ENCODE measurements at regions not wholly inside any gene's neighbourhood (a gene's known extent, or its start where the extent isn't known, plus 50 kb on each side); places are given as distances from the start of the nearest gene placed in this dataset.

- Mint-ChIP-seq H3K4me1 (ENCODE audit: low read depth) (no peaks in the 10 kb centered on the region), H3K36me3 (ENCODE audit: low read depth) (no peaks in the 10 kb centered on the region), H3K27me3 (ENCODE audit: low read depth) (peaks cover 3% of the 10 kb centered on the region), H3K4me3 (no peak overlapping the region), H3K9me3 (no peaks in the 10 kb centered on the region), H3K27ac (no peak overlapping the region)
These were observed 147.2 kb downstream of the ASB1 start for GRCh38 chr2:238573916-238574315.

- H3K27me3 Mint-ChIP-seq (ENCODE audit: low read depth): peaks cover 3% of the 10 kb centered on the region
- no peak overlapping the region for H3K27ac Mint-ChIP-seq
- H3K9me3 Mint-ChIP-seq: no peaks in the 10 kb centered on the region
- no peaks in the 10 kb centered on the region for H3K36me3 Mint-ChIP-seq (ENCODE audit: low read depth)
- H3K4me1 Mint-ChIP-seq (ENCODE audit: low read depth): no peaks in the 10 kb centered on the region
- no peak overlapping the region for H3K4me3 Mint-ChIP-seq
These were observed 148.0 kb downstream of the ASB1 start for GRCh38 chr2:238574490-238575271.

- Mint-ChIP-seq H3K27me3 (ENCODE audit: low read depth) (peaks cover 3% of the 10 kb centered on the region), H3K4me1 (ENCODE audit: low read depth) (no peaks in the 10 kb centered on the region), H3K36me3 (ENCODE audit: low read depth) (no peaks in the 10 kb centered on the region), H3K4me3 (no peak overlapping the region), H3K9me3 (no peaks in the 10 kb centered on the region), H3K27ac (no peak overlapping the region)
These were observed 149.9 kb downstream of the ASB1 start for GRCh38 chr2:238576674-238577073.

- H3K36me3 Mint-ChIP-seq (ENCODE audit: low read depth): no peaks in the 10 kb centered on the region
- H3K4me3 Mint-ChIP-seq: no peak overlapping the region
- peaks cover 3% of the 10 kb centered on the region for H3K27me3 Mint-ChIP-seq (ENCODE audit: low read depth)
- H3K27ac Mint-ChIP-seq: no peak overlapping the region
- no peaks in the 10 kb centered on the region for H3K9me3 Mint-ChIP-seq
- H3K4me1 Mint-ChIP-seq (ENCODE audit: low read depth): no peaks in the 10 kb centered on the region
These were observed 151.5 kb downstream of the ASB1 start for GRCh38 chr2:238578256-238578655.

- Mint-ChIP-seq H3K4me3 (no peak overlapping the region), H3K9me3 (no peaks in the 10 kb centered on the region), H3K36me3 (ENCODE audit: low read depth) (no peaks in the 10 kb centered on the region), H3K4me1 (ENCODE audit: low read depth) (no peaks in the 10 kb centered on the region), H3K27me3 (ENCODE audit: low read depth) (peaks cover 3% of the 10 kb centered on the region), H3K27ac (no peak overlapping the region)
These were observed 153.8 kb downstream of the ASB1 start for GRCh38 chr2:238580486-238580885.

- H3K27ac Mint-ChIP-seq: no peak overlapping the region
- no peaks in the 10 kb centered on the region for H3K27me3 Mint-ChIP-seq (ENCODE audit: low read depth)
- no peaks in the 10 kb centered on the region for H3K9me3 Mint-ChIP-seq
- H3K4me1 Mint-ChIP-seq (ENCODE audit: low read depth): no peaks in the 10 kb centered on the region
- H3K4me3 Mint-ChIP-seq: no peak overlapping the region
- H3K36me3 Mint-ChIP-seq (ENCODE audit: low read depth): no peaks in the 10 kb centered on the region
These were observed 154.4 kb downstream of the ASB1 start for GRCh38 chr2:238581126-238581525.

- Mint-ChIP-seq H3K4me3 (no peak overlapping the region), H3K27ac (no peak overlapping the region), H3K4me1 (ENCODE audit: low read depth) (no peaks in the 10 kb centered on the region), H3K9me3 (no peaks in the 10 kb centered on the region), H3K27me3 (ENCODE audit: low read depth) (no peaks in the 10 kb centered on the region), H3K36me3 (ENCODE audit: low read depth) (no peaks in the 10 kb centered on the region)
These were observed 155.4 kb downstream of the ASB1 start for GRCh38 chr2:238582159-238582558.

GRCh38 chr2:238584617-238585016 lies 157.9 kb downstream of the ASB1 start:
- Mint-ChIP-seq H3K27me3 (ENCODE audit: low read depth) (no peaks in the 10 kb centered on the region), H3K36me3 (ENCODE audit: low read depth) (no peaks in the 10 kb centered on the region), H3K4me1 (ENCODE audit: low read depth) (no peaks in the 10 kb centered on the region), H3K27ac (no peak overlapping the region), H3K9me3 (no peaks in the 10 kb centered on the region), H3K4me3 (no peak overlapping the region)

- no peak overlapping the region for H3K27ac Mint-ChIP-seq
- H3K4me3 Mint-ChIP-seq: no peak overlapping the region
- H3K36me3 Mint-ChIP-seq (ENCODE audit: low read depth): no peaks in the 10 kb centered on the region
- no peaks in the 10 kb centered on the region for H3K27me3 Mint-ChIP-seq (ENCODE audit: low read depth)
- no peaks in the 10 kb centered on the region for H3K9me3 Mint-ChIP-seq
- no peaks in the 10 kb centered on the region for H3K4me1 Mint-ChIP-seq (ENCODE audit: low read depth)
These were observed 159.4 kb downstream of the ASB1 start for GRCh38 chr2:238585836-238586821.

GRCh38 chr2:238586931-238587775 lies 160.4 kb downstream of the ASB1 start:
- Mint-ChIP-seq H3K27ac (no peak overlapping the region), H3K4me1 (ENCODE audit: low read depth) (no peaks in the 10 kb centered on the region), H3K4me3 (no peak overlapping the region), H3K9me3 (no peaks in the 10 kb centered on the region), H3K36me3 (ENCODE audit: low read depth) (no peaks in the 10 kb centered on the region), H3K27me3 (ENCODE audit: low read depth) (no peaks in the 10 kb centered on the region)

- Mint-ChIP-seq H3K27ac (no peak overlapping the region), H3K4me1 (ENCODE audit: low read depth) (no peaks in the 10 kb centered on the region), H3K36me3 (ENCODE audit: low read depth) (no peaks in the 10 kb centered on the region), H3K9me3 (no peaks in the 10 kb centered on the region), H3K4me3 (no peak overlapping the region), H3K27me3 (ENCODE audit: low read depth) (no peaks in the 10 kb centered on the region)
These were observed 161.3 kb downstream of the ASB1 start for GRCh38 chr2:238587776-238588660.

- Mint-ChIP-seq H3K9me3 (no peaks in the 10 kb centered on the region), H3K27ac (no peak overlapping the region), H3K27me3 (ENCODE audit: low read depth) (no peaks in the 10 kb centered on the region), H3K36me3 (ENCODE audit: low read depth) (no peaks in the 10 kb centered on the region), H3K4me3 (no peak overlapping the region), H3K4me1 (ENCODE audit: low read depth) (no peaks in the 10 kb centered on the region)
These were observed 163.1 kb downstream of the ASB1 start for GRCh38 chr2:238589591-238590460.

GRCh38 chr2:238591732-238592131 lies 165.0 kb downstream of the ASB1 start:
- H3K4me3 Mint-ChIP-seq: no peak overlapping the region
- H3K36me3 Mint-ChIP-seq (ENCODE audit: low read depth): no peaks in the 10 kb centered on the region
- no peak overlapping the region for H3K27ac Mint-ChIP-seq
- H3K9me3 Mint-ChIP-seq: no peaks in the 10 kb centered on the region
- H3K4me1 Mint-ChIP-seq (ENCODE audit: low read depth): no peaks in the 10 kb centered on the region
- H3K27me3 Mint-ChIP-seq (ENCODE audit: low read depth): no peaks in the 10 kb centered on the region

Measured in T-helper 1 cell treated with Interleukin-12 subunit alpha and Interleukin-12 subunit beta and Interleukin-4 antibody, amounts not matched to agents 30 μg/mL and 1 μg/mL, for 36 hours (primary cell).